SK-N-SH (cell line): ENCODE measurements at regions not wholly inside any gene's neighbourhood (a gene's known extent, or its start where the extent isn't known, plus 50 kb on each side); places are given as distances from the start of the nearest gene placed in this dataset.
"Not testable (repeated sequence)": the region's sequence is repeated elsewhere in the genome, so short reads cannot be mapped to it uniquely, and the experiment has no call there.

Source experiments
- CTCF ChIA-PET: fragments of 300-600, 350-600 bp; formaldehyde crosslinking; extraction: SDS; loops from one replicate; lab custom pipeline; 2021; lab: Yijun Ruan, JAX
- POLR2A ChIA-PET: fragments of 350-600 bp; sonication (Branson Sonifier 250); formaldehyde crosslinking; extraction: SDS; loops from one replicate; lab custom pipeline; 2020; ENCODE audit warnings: antibody characterized with exemption, inconsistent platforms; lab: Yijun Ruan, JAX
- DNase-seq: peaks from one replicate; pipeline ENCODE4 v3.0.0; 2012
- H2AFZ ChIP-seq: fragments of 200-600 bp; sonication (generic); 2 replicates; pipeline ENCODE4 v1.8.1; 2016; ENCODE audit warnings: antibody characterized with exemption, mild to moderate bottlenecking, low read depth
- H3F3A ChIP-seq: fragments of 200-600 bp; sonication (generic); replicated peaks from 2 replicates; pipeline ENCODE3; 2016; ENCODE audit warnings: antibody characterized with exemption, mild to moderate bottlenecking; ENCODE audit not compliant: insufficient read depth
- H3K27ac ChIP-seq, 2 experiments: fragments of 200-500 bp in 1 of 2; fragments of 200-600 bp in 1 of 2; sonication (Bioruptor generic) in 1 of 2; sonication (generic), shearing (Covaris generic) in 1 of 2; 2 replicates each; pipeline versions ENCODE4 v1.5.1 to v1.6.1; 2014 to 2016; ENCODE audit warnings: low read depth in 2 of 2, inconsistent platforms in 1 of 2, low read length in 1 of 2, mild to moderate bottlenecking in 1 of 2, mixed read lengths in 1 of 2
- H3K27me3 ChIP-seq: fragments of 200-600 bp; sonication (generic), shearing (Covaris generic); 2 replicates; pipeline ENCODE4 v1.6.1; 2016; ENCODE audit warnings: mixed run types; ENCODE audit not compliant: insufficient read depth
- H3K36me3 ChIP-seq, 2 experiments: fragments of 200-500 bp in 1 of 2; fragments of 200-600 bp in 1 of 2; sonication (Bioruptor generic) in 1 of 2; sonication (generic) in 1 of 2; replicated peaks in 1 of 2; 2 replicates each; pipeline versions ENCODE3 to v1.5.1; 2014 to 2016; ENCODE audit warnings: low read length in 1 of 2, mild to moderate bottlenecking in 1 of 2; ENCODE audit not compliant: insufficient read depth in 2 of 2, control insufficient read depth in 1 of 2
- H3K4me1 ChIP-seq, 2 experiments: fragments of 200-500 bp in 1 of 2; fragments of 200-600 bp in 1 of 2; sonication (Bioruptor generic) in 1 of 2; sonication (generic), shearing (Covaris generic) in 1 of 2; 2 replicates each; pipeline versions ENCODE4 v1.5.1 to v1.6.1; 2014 to 2016; ENCODE audit warnings: low read depth in 1 of 2, low read length in 1 of 2, mixed run types in 1 of 2; ENCODE audit not compliant: insufficient read depth in 2 of 2, control insufficient read depth in 1 of 2
- H3K4me2 ChIP-seq: fragments of 200-600 bp; sonication (generic), shearing (Covaris generic); 2 replicates; pipeline ENCODE4 v1.6.1; 2017; ENCODE audit warnings: mixed run types
- H3K4me3 ChIP-seq, 2 experiments: fragments of 200-500 bp in 1 of 2; fragments of 200-600 bp in 1 of 2; sonication (Bioruptor generic) in 1 of 2; sonication (generic), shearing (Covaris generic) in 1 of 2; 2 replicates each; pipeline versions ENCODE4 v1.5.1 to v1.8.1; 2014 to 2016; ENCODE audit warnings: low read depth in 2 of 2, inconsistent platforms in 1 of 2, low read length in 1 of 2, mild to moderate bottlenecking in 1 of 2, mixed read lengths in 1 of 2, moderate library complexity in 1 of 2
- H3K79me2 ChIP-seq: fragments of 200-600 bp; sonication (generic); 2 replicates; pipeline ENCODE4 v1.8.1; 2017; ENCODE audit warnings: mild to moderate bottlenecking; ENCODE audit not compliant: insufficient read depth
- H3K9ac ChIP-seq: fragments of 200-600 bp; sonication (generic); 2 replicates; pipeline ENCODE4 v1.6.1; 2017; ENCODE audit warnings: mixed run types
- H3K9me2 ChIP-seq: fragments of 200-600 bp; sonication (generic); 2 replicates; pipeline ENCODE4 v1.6.1; 2017; ENCODE audit warnings: mixed run types
- H3K9me3 ChIP-seq: fragments of 200-600 bp; sonication (generic); 2 replicates; pipeline ENCODE4 v1.6.1; 2017; ENCODE audit warnings: mixed run types, mild to moderate bottlenecking, moderate library complexity
- H4K20me1 ChIP-seq: fragments of 200-600 bp; sonication (generic); 2 replicates; pipeline ENCODE4 v1.6.1; 2017; ENCODE audit warnings: mild to moderate bottlenecking, mixed run types; ENCODE audit not compliant: insufficient read depth
- WGBS: methylation state at CpG from one replicate; pipeline ENCODE4 v1.1.6; 2017; ENCODE audit warnings: low lambda C conversion rate; 5-methylcytosine and 5-hydroxymethylcytosine counted together

DNA sequence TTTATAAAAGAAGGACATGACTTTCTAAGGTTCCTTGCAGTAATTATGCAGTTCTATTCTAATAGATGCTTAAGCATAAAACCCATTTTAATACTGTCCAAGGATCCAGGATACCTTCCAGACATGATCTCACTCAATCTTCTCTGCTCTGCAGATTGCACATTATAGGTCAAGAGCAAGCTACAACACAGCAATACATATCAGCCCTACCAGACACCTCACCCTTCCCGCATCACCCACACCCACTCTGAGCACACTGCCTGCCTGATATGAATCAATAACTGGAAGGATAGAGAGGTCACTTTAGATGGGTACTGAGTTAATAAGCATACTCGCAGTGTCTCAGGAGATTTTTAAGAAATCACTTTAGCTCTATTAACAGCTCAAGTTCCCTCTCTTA, 166.5 kb upstream of the NBPF9 start:
- H3K4me1 ChIP-seq, H3K36me3 ChIP-seq, H3K4me3 ChIP-seq, H3K9me2 ChIP-seq, H3K4me2 ChIP-seq, H3K27me3 ChIP-seq, H3K79me2 ChIP-seq, H4K20me1 ChIP-seq, H3K9ac ChIP-seq, H2AFZ ChIP-seq, H3K27ac ChIP-seq, CTCF ChIA-PET, H3K9me3 ChIP-seq, DNase-seq, POLR2A ChIA-PET, H3F3A ChIP-seq: not testable (repeated sequence)
- WGBS, result no CpG with 5 or more reads among the region's 2 CpGs

GRCh38 chr1:149274493-149274892, 171.1 kb upstream of the NBPF9 start:
- H3K9me2 ChIP-seq, H3K9ac ChIP-seq, H3F3A ChIP-seq, H3K4me2 ChIP-seq, POLR2A ChIA-PET, DNase-seq, H3K4me3 ChIP-seq, CTCF ChIA-PET, H3K79me2 ChIP-seq, H4K20me1 ChIP-seq, H3K36me3 ChIP-seq, H3K9me3 ChIP-seq, H3K4me1 ChIP-seq, H2AFZ ChIP-seq, H3K27ac ChIP-seq, H3K27me3 ChIP-seq: not testable (repeated sequence)
- WGBS, result 43% methylated on average over 2 of the region's 5 CpGs

DNA sequence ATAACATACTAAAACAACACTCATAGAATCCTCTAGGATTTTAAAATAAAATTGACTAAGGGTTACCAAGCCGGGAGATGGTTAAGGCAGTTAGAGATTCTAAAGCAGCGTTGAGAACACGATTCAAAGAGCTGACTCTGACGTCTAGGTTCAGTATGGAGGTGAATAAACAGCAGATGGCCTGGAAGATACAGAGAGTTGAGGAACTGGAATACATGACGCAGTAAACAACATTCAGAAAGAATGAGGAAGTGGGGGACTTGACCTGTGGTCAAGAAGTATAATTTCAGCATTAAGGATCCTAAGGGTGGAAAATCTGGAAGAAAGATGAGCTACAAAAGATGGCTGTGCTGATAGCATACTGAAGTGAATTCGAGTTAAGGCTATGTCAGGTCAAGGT, 172.5 kb upstream of the NBPF9 start:
- H3K27me3 ChIP-seq, H3K79me2 ChIP-seq, H3K9ac ChIP-seq, H3K27ac ChIP-seq, H4K20me1 ChIP-seq, CTCF ChIA-PET, H3K4me2 ChIP-seq, H3K9me2 ChIP-seq, DNase-seq, H3K4me1 ChIP-seq, POLR2A ChIA-PET, H2AFZ ChIP-seq, H3F3A ChIP-seq, H3K9me3 ChIP-seq, H3K36me3 ChIP-seq, H3K4me3 ChIP-seq: not testable (repeated sequence)
- no CpG with 5 or more reads among the region's 6 CpGs for WGBS

DNA sequence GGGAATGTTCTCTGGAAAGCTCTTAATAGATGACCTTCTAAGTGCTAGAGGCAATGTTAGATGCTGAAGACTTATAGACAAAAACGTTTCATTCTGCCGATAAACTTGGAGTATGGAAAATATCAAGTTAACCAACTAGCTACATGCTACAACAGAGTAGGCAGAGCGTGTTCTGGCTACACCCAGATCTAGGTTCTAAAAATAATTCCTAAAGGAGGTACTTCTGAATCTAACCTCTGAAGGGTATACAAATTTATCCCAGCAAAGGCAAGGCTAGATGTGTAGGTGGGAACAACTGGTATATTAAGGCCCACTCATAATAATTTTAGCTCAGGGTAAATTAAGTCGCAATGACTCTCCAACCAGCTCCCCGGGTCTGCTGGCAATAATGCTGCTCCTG, 173.1 kb upstream of the NBPF9 start:
- H3K27ac ChIP-seq, H3K79me2 ChIP-seq, CTCF ChIA-PET, H4K20me1 ChIP-seq, H3K4me3 ChIP-seq, H3F3A ChIP-seq, DNase-seq, H3K9ac ChIP-seq, H3K9me2 ChIP-seq, H3K4me2 ChIP-seq, H3K27me3 ChIP-seq, H3K36me3 ChIP-seq, POLR2A ChIA-PET, H3K9me3 ChIP-seq, H3K4me1 ChIP-seq, H2AFZ ChIP-seq: not testable (repeated sequence)
- WGBS, result no CpG with 5 or more reads among the region's 5 CpGs

GRCh38 chr1:149278156-149278555, 174.8 kb upstream of the NBPF9 start:
- H4K20me1 ChIP-seq, H3K4me2 ChIP-seq, H3F3A ChIP-seq, H3K36me3 ChIP-seq, H3K27ac ChIP-seq, H3K4me1 ChIP-seq, H3K9me3 ChIP-seq, H3K79me2 ChIP-seq, CTCF ChIA-PET, H3K27me3 ChIP-seq, H3K9ac ChIP-seq, POLR2A ChIA-PET, DNase-seq, H3K4me3 ChIP-seq, H3K9me2 ChIP-seq, H2AFZ ChIP-seq: not testable (repeated sequence)
- no CpG with 5 or more reads among the region's 2 CpGs for WGBS

GRCh38 chr1:149279015-149279414, 175.7 kb upstream of the NBPF9 start:
- H3K79me2 ChIP-seq, H3K4me3 ChIP-seq, H3K9ac ChIP-seq, H3K9me2 ChIP-seq, H2AFZ ChIP-seq, H3K4me2 ChIP-seq, H3F3A ChIP-seq, DNase-seq, H4K20me1 ChIP-seq, CTCF ChIA-PET, H3K27me3 ChIP-seq, H3K27ac ChIP-seq, H3K9me3 ChIP-seq, H3K36me3 ChIP-seq, POLR2A ChIA-PET, H3K4me1 ChIP-seq: not testable (repeated sequence)

DNA sequence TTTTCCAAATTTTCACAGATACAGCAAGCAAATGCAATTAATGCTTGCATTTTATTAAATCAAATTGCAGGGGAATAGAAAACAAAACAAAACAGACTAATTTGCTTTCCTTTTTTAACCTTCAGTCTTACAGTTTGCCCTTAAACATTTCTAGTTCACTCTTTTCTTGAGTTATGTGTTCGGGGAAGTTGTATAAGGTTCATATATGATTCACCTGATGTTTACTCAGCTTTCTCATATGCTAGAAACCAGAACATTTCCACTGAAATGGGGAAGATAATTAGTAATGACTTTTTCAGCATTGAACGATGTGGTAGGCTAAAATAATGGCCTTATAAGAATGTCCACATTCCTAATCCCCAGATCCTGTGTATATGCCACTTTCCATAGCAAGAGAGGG, 176.2 kb upstream of the NBPF9 start:
- H3K36me3 ChIP-seq, DNase-seq, H2AFZ ChIP-seq, H4K20me1 ChIP-seq, H3K9me2 ChIP-seq, H3K4me3 ChIP-seq, POLR2A ChIA-PET, H3K9ac ChIP-seq, H3K4me2 ChIP-seq, H3F3A ChIP-seq, H3K27ac ChIP-seq, H3K4me1 ChIP-seq, H3K79me2 ChIP-seq, H3K9me3 ChIP-seq, CTCF ChIA-PET, H3K27me3 ChIP-seq: not testable (repeated sequence)
- 70% methylated on average over 1 of the region's 2 CpGs for WGBS
